Activated CD4-positive, alpha-beta T cell treated with anti-CD3 and anti-CD28 coated beads for 36 hours (primary cell): ENCODE measurements at regions not wholly inside any gene's neighbourhood (a gene's known extent, or its start where the extent isn't known, plus 50 kb on each side); places are given as distances from the start of the nearest gene placed in this dataset.

ENCODE experiments used
- ATAC-seq: fragments of 200-7000 bp; cut with Tn5 transposase; one replicate; pipeline ENCODE4 v1.10.0; 2021; ENCODE audit warnings: mild to moderate bottlenecking, moderate library complexity
- CTCF ChIA-PET: fragments of 350-600 bp; sonication (Branson Sonifier 250); formaldehyde crosslinking; loops from one replicate; lab custom pipeline; 2021; ENCODE audit warnings: antibody characterized with exemption; lab: Charles Lee
- POLR2A ChIA-PET: fragments of 350-600 bp; sonication (Branson Sonifier 250); formaldehyde crosslinking; loops from one replicate; lab custom pipeline; 2021; ENCODE audit warnings: antibody characterized with exemption, inconsistent platforms; lab: Charles Lee
- DNase-seq: peaks from one replicate; pipeline ENCODE4 v3.0.0-alpha.2; 2020
- H3K27ac Mint-ChIP-seq: one replicate; pipeline ENCODE4 v1.8.0; 2021; ENCODE audit warnings: mixed read lengths
- H3K27me3 Mint-ChIP-seq: one replicate; pipeline ENCODE4 v1.8.0; 2021; ENCODE audit warnings: mixed read lengths
- H3K36me3 Mint-ChIP-seq: one replicate; pipeline ENCODE4 v1.8.0; 2021; ENCODE audit warnings: low read depth, mixed read lengths
- H3K4me1 Mint-ChIP-seq: one replicate; pipeline ENCODE4 v1.8.0; 2021; ENCODE audit warnings: mixed read lengths
- H3K4me3 Mint-ChIP-seq: one replicate; pipeline ENCODE4 v1.8.0; 2021; ENCODE audit warnings: mild to moderate bottlenecking, moderate library complexity, mixed read lengths
- H3K9me3 Mint-ChIP-seq: one replicate; pipeline ENCODE4 v1.8.0; 2021; ENCODE audit warnings: low read depth, mixed read lengths
- intact Hi-C, 2 experiments: fragments of 100-400 bp; cut with DNase I in 1 of 2; cut with micrococcal nuclease in 1 of 2; formaldehyde crosslinking; loops; one replicate each; pipeline versions ENCODE4 v1.14.2 to v1.15.1; 2022 to 2024; cut with DNase I, micrococcal nuclease

DNA sequence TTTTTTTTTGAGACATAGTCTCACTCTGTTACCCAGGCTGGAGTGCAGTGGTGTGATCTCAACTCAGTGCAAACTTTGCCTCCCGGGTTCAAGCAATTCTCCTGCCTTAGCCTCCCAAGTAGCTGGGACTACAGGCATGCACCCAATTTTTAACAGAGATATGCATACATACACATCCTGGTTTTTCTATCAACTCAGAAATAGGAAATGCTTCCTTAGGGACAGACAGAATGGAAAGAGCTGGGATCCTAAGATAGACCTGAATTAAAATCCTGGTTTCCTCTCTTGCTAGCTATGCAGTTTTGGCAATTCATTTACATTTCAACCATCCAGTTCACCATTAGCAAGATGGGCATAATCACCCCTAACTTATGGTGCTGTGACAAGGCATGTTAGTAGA is 347.5 kb downstream of the GPAM start:
- CTCF ChIA-PET, result no interaction called here
- DNase-seq (no peak), ATAC-seq (no peak)
- intact Hi-C loops, result no loop called here
- Mint-ChIP-seq H3K9me3 (no peaks in the 10 kb centered on the region), H3K4me1 (no peaks in the 10 kb centered on the region), H3K27ac (no peak overlapping the region), H3K4me3 (no peak overlapping the region), H3K27me3 (no peaks in the 10 kb centered on the region), H3K36me3 (no peaks in the 10 kb centered on the region)
- POLR2A ChIA-PET, result no interaction called here

DNA sequence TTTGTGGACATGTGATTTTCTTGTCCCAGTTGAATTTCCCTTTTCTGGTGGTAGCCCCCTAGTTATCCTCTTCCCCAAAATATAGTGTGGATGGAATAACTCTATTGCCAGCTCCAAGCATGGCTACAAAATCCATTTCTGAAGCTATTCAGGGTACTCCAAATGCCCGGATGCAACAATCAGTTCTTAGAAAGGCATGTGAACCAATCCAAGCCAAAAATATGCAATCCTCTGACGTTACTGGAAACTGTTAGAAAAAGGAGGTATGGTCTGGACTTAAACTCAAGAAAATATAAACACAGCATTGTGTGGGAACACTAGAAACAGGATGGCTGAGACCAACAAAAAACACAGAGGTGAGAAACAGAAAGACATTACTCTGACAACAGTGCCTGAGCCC is 347.0 kb downstream of the GPAM start:
- POLR2A ChIA-PET, result no interaction called here
- H3K4me1 Mint-ChIP-seq, result no peaks in the 10 kb centered on the region
- H3K36me3 Mint-ChIP-seq, result no peaks in the 10 kb centered on the region
- no peak overlapping the region for H3K4me3 Mint-ChIP-seq
- DNase-seq (no peak), ATAC-seq (no peak)
- CTCF ChIA-PET, result no interaction called here
- no peak overlapping the region for H3K27ac Mint-ChIP-seq
- no peaks in the 10 kb centered on the region for H3K9me3 Mint-ChIP-seq
- intact Hi-C loops, result no loop called here
- no peaks in the 10 kb centered on the region for H3K27me3 Mint-ChIP-seq

DNA sequence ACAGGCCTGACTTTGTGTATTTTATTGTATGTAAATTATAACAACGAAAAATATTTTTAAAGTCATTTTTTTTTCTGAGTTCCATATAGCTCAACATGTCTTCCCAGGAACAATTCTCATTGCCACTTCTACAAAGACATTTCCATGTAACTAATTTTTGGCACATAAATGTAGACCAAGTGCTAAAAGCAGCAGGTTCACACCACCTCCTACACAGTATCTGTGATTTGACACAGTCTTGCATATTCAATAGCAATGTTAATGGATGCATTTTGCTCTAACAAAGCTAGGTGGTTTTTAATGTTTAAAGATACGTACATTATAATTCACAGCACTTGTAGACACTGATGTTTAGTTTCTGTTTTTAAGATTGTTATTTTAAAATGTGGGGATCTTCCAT is 346.5 kb downstream of the GPAM start:
- H3K27me3 Mint-ChIP-seq, result no peaks in the 10 kb centered on the region
- ATAC-seq (no peak), DNase-seq (no peak)
- no peaks in the 10 kb centered on the region for H3K4me1 Mint-ChIP-seq
- ChIA-PET CTCF (no interaction called here), POLR2A (no interaction called here)
- H3K27ac Mint-ChIP-seq, result no peak overlapping the region
- no peaks in the 10 kb centered on the region for H3K9me3 Mint-ChIP-seq
- H3K4me3 Mint-ChIP-seq, result no peak overlapping the region
- H3K36me3 Mint-ChIP-seq, result no peaks in the 10 kb centered on the region
- intact Hi-C loops, result no loop called here

DNA sequence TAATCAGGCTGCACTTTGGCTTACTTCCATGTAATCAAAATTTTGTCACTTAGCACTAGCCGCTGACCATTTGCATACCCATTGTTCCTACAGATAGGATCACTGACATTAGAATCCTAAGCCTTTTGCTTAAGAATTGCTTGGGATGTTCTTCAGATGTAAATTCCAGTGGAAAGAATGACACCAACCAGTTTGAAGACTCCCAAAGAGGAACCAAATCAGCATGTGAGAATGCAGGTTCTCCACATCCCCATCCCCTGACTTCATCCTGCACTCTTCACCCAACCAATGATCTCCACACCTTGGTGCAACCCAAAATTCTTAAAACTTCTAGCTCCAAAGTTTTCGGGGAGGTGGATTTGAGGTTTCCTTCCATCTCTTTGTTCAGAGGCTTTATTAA is 345.6 kb downstream of the GPAM start:
- intact Hi-C loops, result no loop called here
- Mint-ChIP-seq H3K4me3 (no peak overlapping the region), H3K27ac (no peak overlapping the region), H3K27me3 (no peaks in the 10 kb centered on the region), H3K9me3 (no peaks in the 10 kb centered on the region), H3K36me3 (no peaks in the 10 kb centered on the region), H3K4me1 (no peaks in the 10 kb centered on the region)
- ChIA-PET CTCF (no interaction called here), POLR2A (no interaction called here)
- ATAC-seq (no peak), DNase-seq (no peak)

DNA sequence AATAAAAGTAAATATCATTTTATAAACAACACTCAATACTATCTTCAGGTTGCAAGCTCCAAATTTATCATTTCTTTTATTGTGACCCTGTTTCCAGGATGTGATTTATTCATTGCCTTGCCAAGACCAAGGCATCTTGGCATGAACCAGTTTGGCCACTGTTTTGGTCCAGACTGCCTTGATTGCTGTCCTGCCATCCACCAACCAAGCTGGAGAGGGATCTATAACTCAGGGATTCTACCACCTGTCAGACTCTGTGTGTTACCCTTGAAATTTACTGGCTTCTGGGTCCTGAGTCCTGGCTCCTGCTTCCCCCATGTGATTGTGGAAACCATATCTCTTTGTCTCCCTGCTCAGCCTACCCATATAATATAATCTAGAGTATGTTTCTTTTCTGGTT is 343.0 kb downstream of the GPAM start:
- Mint-ChIP-seq H3K27ac (no peak overlapping the region), H3K36me3 (no peaks in the 10 kb centered on the region), H3K4me3 (no peak overlapping the region), H3K27me3 (no peaks in the 10 kb centered on the region), H3K9me3 (peaks cover 3% of the 10 kb centered on the region), H3K4me1 (no peaks in the 10 kb centered on the region)
- ATAC-seq, result no peak
- CTCF ChIA-PET, result no interaction called here
- intact Hi-C loops, result no loop called here
- no peak for DNase-seq
- POLR2A ChIA-PET, result no interaction called here

DNA sequence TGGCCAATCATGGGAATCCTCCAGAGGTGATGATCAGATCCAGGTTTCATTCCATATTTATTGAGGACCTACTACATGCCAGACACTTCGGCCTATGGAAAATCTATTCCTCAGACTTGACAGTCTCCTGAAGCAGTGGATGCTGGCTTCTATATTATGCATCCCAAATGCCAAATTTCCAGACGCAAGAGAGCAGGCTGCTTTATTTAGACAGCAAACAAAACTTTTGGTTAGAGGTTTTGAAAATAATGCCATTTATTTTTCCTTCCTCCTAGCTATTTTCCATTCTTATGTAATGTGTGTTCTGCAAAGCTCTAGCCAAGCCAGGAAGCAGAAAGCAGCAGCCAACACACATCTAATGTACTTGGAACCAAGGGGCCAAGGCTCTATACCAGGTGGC is 330.8 kb downstream of the GPAM start:
- peaks cover 6% of the 10 kb centered on the region for H3K9me3 Mint-ChIP-seq
- ChIA-PET CTCF (interaction anchor here (1.4 kb wide), 1 partner anchor 21 kb away, joined by 3 read pairs; no protein-coding TSS in a partner anchor), POLR2A (no interaction called here)
- H3K27me3 Mint-ChIP-seq, result no peaks in the 10 kb centered on the region
- no peaks in the 10 kb centered on the region for H3K4me1 Mint-ChIP-seq
- no peaks in the 10 kb centered on the region for H3K36me3 Mint-ChIP-seq
- ATAC-seq (no peak), DNase-seq (no peak)
- no peak overlapping the region for H3K4me3 Mint-ChIP-seq
- intact Hi-C loops, result no loop called here
- no peak overlapping the region for H3K27ac Mint-ChIP-seq

DNA sequence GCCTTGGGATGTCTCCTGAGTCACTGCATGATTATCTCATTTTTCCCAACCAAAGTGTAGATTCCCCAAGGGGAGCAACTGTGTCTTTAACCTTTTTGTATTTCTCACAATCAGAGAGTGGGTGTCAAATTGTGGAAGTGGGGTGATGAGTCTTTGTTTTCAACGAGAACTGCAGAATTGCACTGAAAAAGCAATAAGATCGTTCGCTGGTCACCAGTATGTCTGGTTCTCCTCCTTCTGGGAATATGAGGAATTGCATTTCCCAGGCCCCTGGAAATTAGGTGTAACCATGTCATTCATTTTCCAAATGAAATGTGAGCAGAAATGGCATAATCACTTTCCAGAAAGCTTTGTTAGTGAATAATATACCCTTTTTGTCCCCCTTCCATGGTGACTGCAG is 326.9 kb downstream of the GPAM start:
- POLR2A ChIA-PET, result no interaction called here
- DNase-seq, result no peak
- H3K9me3 Mint-ChIP-seq, result no peaks in the 10 kb centered on the region
- H3K36me3 Mint-ChIP-seq, result no peaks in the 10 kb centered on the region
- CTCF ChIA-PET, result no interaction called here
- ATAC-seq, result no peak
- intact Hi-C loops, result no loop called here
- H3K4me1 Mint-ChIP-seq, result no peaks in the 10 kb centered on the region
- H3K27ac Mint-ChIP-seq, result no peak overlapping the region
- H3K27me3 Mint-ChIP-seq, result peaks cover 2% of the 10 kb centered on the region
- no peak overlapping the region for H3K4me3 Mint-ChIP-seq

DNA sequence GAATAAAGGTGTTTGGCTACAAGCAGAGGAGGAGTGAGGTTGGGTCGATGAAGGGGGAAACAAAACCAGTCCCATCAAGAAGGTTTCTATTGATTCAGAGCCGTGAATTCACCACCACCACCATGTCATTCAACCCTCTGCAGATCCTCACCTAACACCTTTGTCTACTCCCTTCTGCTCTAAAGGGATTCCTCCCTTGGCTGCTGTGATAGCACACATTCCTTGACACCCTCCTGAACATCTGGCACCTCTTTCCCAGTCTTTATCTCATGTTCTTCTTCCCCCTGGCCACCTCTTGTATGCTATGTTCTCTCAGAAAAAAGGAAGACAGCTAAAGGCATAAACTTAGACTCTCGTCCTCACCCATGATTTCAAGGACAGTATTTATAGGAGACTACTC is 318.0 kb downstream of the GPAM start:
- ATAC-seq, result no peak
- Mint-ChIP-seq H3K4me1 (no peaks in the 10 kb centered on the region), H3K9me3 (no peaks in the 10 kb centered on the region), H3K4me3 (no peak overlapping the region), H3K36me3 (no peaks in the 10 kb centered on the region), H3K27ac (no peak overlapping the region), H3K27me3 (peaks cover 2% of the 10 kb centered on the region)
- ChIA-PET CTCF (interaction anchor here (0.8 kb wide), 1 partner anchor 91 kb away, joined by 3 read pairs; no protein-coding TSS in a partner anchor), POLR2A (no interaction called here)
- intact Hi-C loops, result no loop called here
- no peak for DNase-seq

DNA sequence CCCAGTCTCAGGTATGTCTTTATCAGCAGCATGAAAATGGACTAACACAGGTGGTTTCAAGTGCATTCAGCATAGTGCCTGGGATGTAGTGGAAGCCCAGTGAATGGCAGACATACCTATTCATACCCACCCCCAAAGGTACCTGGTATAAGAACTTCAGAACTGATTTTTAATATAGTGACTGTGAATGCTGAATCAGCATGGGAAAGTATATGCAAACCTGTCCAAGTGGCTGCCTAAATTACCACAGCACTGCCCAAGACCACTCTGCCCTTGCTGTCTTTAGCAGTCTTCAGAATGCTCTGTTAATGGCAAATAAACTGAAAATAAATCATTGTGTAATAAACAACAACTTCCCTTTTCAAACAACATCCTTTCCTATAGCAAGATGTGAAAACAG is 312.1 kb downstream of the GPAM start:
- ATAC-seq (no peak), DNase-seq (no peak)
- intact Hi-C loops, result no loop called here
- no peaks in the 10 kb centered on the region for H3K27me3 Mint-ChIP-seq
- no peak overlapping the region for H3K4me3 Mint-ChIP-seq
- ChIA-PET CTCF (no interaction called here), POLR2A (no interaction called here)
- H3K36me3 Mint-ChIP-seq, result no peaks in the 10 kb centered on the region
- H3K4me1 Mint-ChIP-seq, result no peaks in the 10 kb centered on the region
- H3K27ac Mint-ChIP-seq, result no peak overlapping the region
- H3K9me3 Mint-ChIP-seq, result no peaks in the 10 kb centered on the region

DNA sequence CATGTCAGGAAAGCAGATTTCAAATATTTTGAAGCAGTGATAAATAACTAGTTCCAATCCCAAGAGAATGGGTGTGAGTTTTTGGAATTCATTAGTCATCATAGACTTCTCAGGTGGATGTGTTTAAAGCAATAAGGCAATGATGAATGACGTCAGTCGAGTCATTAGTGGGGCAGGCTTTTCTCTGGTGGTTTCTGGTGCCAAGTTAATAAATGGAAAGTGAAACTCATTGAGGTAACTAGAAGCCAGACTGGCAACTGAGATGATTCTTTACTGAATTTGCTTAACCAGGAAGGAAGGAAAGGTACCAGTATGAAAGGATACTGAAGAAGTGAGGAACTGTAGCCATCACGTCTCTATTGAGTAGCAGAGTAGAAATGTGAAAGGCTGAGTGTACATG is 311.0 kb downstream of the GPAM start:
- intact Hi-C loops, result no loop called here
- no peak for ATAC-seq
- DNase-seq, result no peak
- Mint-ChIP-seq H3K4me1 (no peaks in the 10 kb centered on the region), H3K36me3 (no peaks in the 10 kb centered on the region), H3K27me3 (no peaks in the 10 kb centered on the region), H3K27ac (no peak overlapping the region), H3K9me3 (no peaks in the 10 kb centered on the region), H3K4me3 (no peak overlapping the region)
- ChIA-PET CTCF (interaction anchor here (1.2 kb wide), 1 partner anchor 19 kb away, joined by 3 read pairs; no protein-coding TSS in a partner anchor), POLR2A (no interaction called here)

DNA sequence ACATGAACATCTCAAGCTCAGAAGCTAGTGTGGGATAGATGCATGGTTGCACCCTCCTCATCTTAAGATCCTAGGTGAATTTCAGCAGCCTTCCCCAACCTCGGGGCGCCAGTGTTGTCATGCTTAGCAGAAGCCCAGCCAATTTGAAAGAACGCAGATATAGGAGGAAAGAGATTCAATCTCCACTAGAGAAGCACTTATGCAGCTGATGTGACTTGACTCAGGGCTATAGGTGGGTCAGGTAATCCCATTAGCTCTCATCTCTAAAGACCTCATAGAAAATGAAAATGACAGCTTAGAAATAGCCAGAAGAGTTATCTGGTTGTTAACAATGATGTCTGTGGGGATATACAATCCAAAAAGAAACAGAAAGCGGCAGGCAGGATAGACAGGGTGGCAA is 310.5 kb downstream of the GPAM start:
- ATAC-seq (no peak), DNase-seq (no peak)
- no peak overlapping the region for H3K27ac Mint-ChIP-seq
- intact Hi-C loops, result no loop called here
- H3K36me3 Mint-ChIP-seq, result no peaks in the 10 kb centered on the region
- H3K4me3 Mint-ChIP-seq, result no peak overlapping the region
- H3K9me3 Mint-ChIP-seq, result peaks cover 2% of the 10 kb centered on the region
- no peaks in the 10 kb centered on the region for H3K4me1 Mint-ChIP-seq
- H3K27me3 Mint-ChIP-seq, result no peaks in the 10 kb centered on the region
- CTCF ChIA-PET, result interaction anchor here (1.2 kb wide), 1 partner anchor 19 kb away, joined by 3 read pairs; no protein-coding TSS in a partner anchor
- POLR2A ChIA-PET, result no interaction called here

DNA sequence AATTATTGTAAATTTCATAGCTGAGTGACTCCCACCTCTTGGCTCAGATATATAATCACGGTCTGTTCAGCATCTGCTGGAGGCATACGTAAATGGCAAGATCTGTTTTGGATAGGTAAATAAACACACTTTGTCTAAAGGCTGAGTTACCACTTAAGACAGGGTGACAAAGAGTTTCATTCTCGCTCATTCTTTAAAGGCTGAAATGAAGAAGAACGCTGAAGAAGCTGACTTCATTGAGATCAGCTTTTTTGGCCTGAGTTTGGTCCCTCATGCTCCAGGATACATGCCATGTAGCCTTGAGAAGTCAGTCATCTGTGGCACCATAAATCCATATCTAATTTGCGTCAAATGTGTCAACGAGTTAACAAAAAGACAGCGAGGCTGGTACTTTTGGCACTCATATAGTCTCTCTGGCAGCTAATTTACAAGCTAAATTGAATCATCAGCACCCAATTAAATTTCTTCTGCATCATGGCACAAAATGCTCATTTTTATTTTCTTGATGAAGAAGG is 309.9 kb downstream of the GPAM start:
- POLR2A ChIA-PET, result no interaction called here
- H3K9me3 Mint-ChIP-seq, result peaks cover 3% of the 10 kb centered on the region
- no peaks in the 10 kb centered on the region for H3K4me1 Mint-ChIP-seq
- H3K27ac Mint-ChIP-seq, result no peak overlapping the region
- ATAC-seq, result no peak
- H3K36me3 Mint-ChIP-seq, result no peaks in the 10 kb centered on the region
- CTCF ChIA-PET, result interaction anchor here (1.2 kb wide), 1 partner anchor 20 kb away, joined by 3 read pairs; no protein-coding TSS in a partner anchor
- no peak for DNase-seq
- no peak overlapping the region for H3K4me3 Mint-ChIP-seq
- H3K27me3 Mint-ChIP-seq, result no peaks in the 10 kb centered on the region
- intact Hi-C loops, result no loop called here

DNA sequence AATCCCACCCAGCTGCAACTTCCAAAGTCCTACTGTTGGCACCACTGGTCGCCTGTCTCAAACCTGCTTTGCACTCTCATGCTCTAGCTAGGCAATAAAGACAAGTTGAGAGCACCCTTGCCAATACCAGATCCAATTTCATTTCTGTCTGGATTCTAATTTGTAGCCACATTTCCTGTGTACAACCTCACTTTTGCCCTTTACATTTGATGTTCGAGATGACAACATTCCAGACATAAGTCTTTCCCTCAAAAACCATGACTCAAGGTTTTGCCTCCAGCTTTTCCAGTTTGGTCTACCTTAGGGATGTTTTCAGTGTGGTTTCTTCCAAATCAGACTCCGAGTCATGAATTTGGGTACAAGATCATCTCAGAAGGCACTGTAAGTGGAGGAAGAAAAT is 309.0 kb downstream of the GPAM start:
- ChIA-PET POLR2A (no interaction called here), CTCF (no interaction called here)
- Mint-ChIP-seq H3K36me3 (no peaks in the 10 kb centered on the region), H3K9me3 (peaks cover 3% of the 10 kb centered on the region), H3K27me3 (no peaks in the 10 kb centered on the region), H3K4me3 (no peak overlapping the region), H3K4me1 (no peaks in the 10 kb centered on the region), H3K27ac (no peak overlapping the region)
- intact Hi-C loops, result no loop called here
- ATAC-seq, result no peak
- DNase-seq, result no peak
